ENCODE measurements at regions not wholly inside any gene's neighbourhood (a gene's known extent, or its start where the extent isn't known, plus 50 kb on each side); places are given as distances from the start of the nearest gene placed in this dataset.
"Not testable (repeated sequence)": the region's sequence is repeated elsewhere in the genome, so short reads cannot be mapped to it uniquely, and the experiment has no call there.

DNA sequence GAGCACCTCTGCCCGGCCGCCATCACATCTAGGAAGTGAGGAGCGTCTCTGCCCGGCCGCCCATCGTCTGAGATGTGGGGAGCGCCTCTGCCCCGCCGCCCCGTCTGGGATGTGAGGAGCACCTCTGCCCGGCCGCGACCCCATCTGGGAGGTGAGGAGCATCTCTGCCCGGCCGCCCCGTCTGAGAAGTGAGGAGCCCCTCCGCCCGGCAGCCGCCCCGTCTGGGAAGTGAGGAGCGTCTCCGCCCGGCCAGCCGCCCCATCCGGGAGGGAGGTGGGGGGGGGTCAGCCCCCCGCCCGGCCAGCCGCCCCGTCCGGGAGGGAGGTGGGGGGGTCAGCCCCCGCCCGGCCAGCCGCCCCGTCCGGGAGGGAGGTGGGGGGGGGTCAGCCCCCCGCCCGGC is 119.4 kb upstream of the UGP2 start:
- TF ChIP-seq, protein P1, sequence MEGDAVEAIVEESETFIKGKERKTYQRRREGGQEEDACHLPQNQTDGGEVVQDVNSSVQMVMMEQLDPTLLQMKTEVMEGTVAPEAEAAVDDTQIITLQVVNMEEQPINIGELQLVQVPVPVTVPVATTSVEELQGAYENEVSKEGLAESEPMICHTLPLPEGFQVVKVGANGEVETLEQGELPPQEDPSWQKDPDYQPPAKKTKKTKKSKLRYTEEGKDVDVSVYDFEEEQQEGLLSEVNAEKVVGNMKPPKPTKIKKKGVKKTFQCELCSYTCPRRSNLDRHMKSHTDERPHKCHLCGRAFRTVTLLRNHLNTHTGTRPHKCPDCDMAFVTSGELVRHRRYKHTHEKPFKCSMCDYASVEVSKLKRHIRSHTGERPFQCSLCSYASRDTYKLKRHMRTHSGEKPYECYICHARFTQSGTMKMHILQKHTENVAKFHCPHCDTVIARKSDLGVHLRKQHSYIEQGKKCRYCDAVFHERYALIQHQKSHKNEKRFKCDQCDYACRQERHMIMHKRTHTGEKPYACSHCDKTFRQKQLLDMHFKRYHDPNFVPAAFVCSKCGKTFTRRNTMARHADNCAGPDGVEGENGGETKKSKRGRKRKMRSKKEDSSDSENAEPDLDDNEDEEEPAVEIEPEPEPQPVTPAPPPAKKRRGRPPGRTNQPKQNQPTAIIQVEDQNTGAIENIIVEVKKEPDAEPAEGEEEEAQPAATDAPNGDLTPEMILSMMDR (IDR thresholded peaks at IDR 0.05; ENCODE audit: low read depth, low read length, poor library complexity, severe bottlenecking): not testable (repeated sequence)
- TF ChIP-seq EZH2phosphoT487 (IDR thresholded peaks at IDR 0.05; ENCODE audit: borderline replicate concordance, low read length): not testable (repeated sequence)
